Putamen (tissue), 1 donor: ENCODE measurements at regions not wholly inside any gene's neighbourhood (a gene's known extent, or its start where the extent isn't known, plus 50 kb on each side); places are given as distances from the start of the nearest gene placed in this dataset.

Experiments
- DNase-seq: peaks from one replicate; pipeline ENCODE4 v3.0.0-alpha.2; 2016; ENCODE audit warnings: low spot score

GRCh38 chr12:42761601-42762350 lies 172.2 kb upstream of the PRICKLE1 start:
- no peak for DNase-seq

GRCh38 chr12:42761086-42761485 lies 171.5 kb upstream of the PRICKLE1 start:
- DNase-seq: no peak

GRCh38 chr12:42760550-42760949 lies 171.0 kb upstream of the PRICKLE1 start:
- DNase-seq: no peak

- no peak for DNase-seq
Observed at GRCh38 chr12:42759622-42760273, 170.2 kb upstream of the PRICKLE1 start.

- no peak for DNase-seq
Observed at GRCh38 chr12:42758806-42759205, 169.3 kb upstream of the PRICKLE1 start.

GRCh38 chr12:42757624-42758119 lies 168.1 kb upstream of the PRICKLE1 start:
- DNase-seq: no peak

- no peak for DNase-seq
Observed at GRCh38 chr12:42756841-42757623, 167.5 kb upstream of the PRICKLE1 start.

GRCh38 chr12:42750356-42750755 lies 160.8 kb upstream of the PRICKLE1 start:
- no peak for DNase-seq

GRCh38 chr12:42749239-42749638 lies 159.7 kb upstream of the PRICKLE1 start:
- DNase-seq: no peak

GRCh38 chr12:42744539-42745182 lies 155.1 kb upstream of the PRICKLE1 start:
- DNase-seq: no peak

GRCh38 chr12:42742716-42743115 lies 153.2 kb upstream of the PRICKLE1 start:
- no peak for DNase-seq

GRCh38 chr12:42741771-42742510 lies 152.4 kb upstream of the PRICKLE1 start:
- no peak for DNase-seq

GRCh38 chr12:42741091-42741490 lies 151.5 kb upstream of the PRICKLE1 start:
- no peak for DNase-seq

GRCh38 chr12:42737398-42737797 lies 147.9 kb upstream of the PRICKLE1 start:
- no peak for DNase-seq

- DNase-seq: no peak
Observed at GRCh38 chr12:42735861-42736361, 146.4 kb upstream of the PRICKLE1 start.

GRCh38 chr12:42733911-42734310 lies 144.4 kb upstream of the PRICKLE1 start:
- no peak for DNase-seq

- DNase-seq: no peak
Observed at GRCh38 chr12:42732908-42733411, 143.4 kb upstream of the PRICKLE1 start.

- no peak for DNase-seq
Observed at GRCh38 chr12:42730291-42730690, 140.7 kb upstream of the PRICKLE1 start.

GRCh38 chr12:42729535-42729900 lies 140.0 kb upstream of the PRICKLE1 start:
- no peak for DNase-seq

- DNase-seq: no peak
Observed at GRCh38 chr12:42728770-42729534, 139.4 kb upstream of the PRICKLE1 start.
